Right forelimb (tissue), 1 donor: ENCODE measurements at regions not wholly inside any gene's neighbourhood (a gene's known extent, or its start where the extent isn't known, plus 50 kb on each side); places are given as distances from the start of the nearest gene placed in this dataset.

Experiments
- DNase-seq: peaks from one replicate; pipeline ENCODE4 v3.0.0-alpha.2; 2018

- no peak for DNase-seq
These were observed 347.8 kb downstream of the PTEN start for GRCh38 chr10:88211230-88211629.

GRCh38 chr10:88212069-88212468 lies 348.6 kb downstream of the PTEN start:
- DNase-seq = no peak

GRCh38 chr10:88213065-88213605 lies 349.7 kb downstream of the PTEN start:
- DNase-seq = no peak

DNA sequence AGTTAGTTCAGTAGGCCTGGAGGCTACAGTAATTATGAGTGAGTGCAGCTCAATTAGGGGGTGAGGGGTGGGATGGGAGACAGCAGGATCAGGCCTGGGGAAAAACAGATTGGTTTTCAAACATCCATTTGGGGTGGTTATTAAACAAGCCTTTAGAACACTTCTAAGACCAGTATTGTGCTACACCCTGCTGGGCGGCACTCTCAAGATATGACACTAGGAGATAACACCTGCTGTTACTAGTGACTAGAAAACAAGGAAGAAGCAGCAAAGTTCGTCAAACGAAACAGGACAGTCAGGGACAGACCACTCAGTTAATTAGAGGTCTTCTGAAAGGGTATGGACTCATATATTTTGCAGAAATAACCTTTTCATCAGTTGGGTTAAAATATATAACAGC lies 353.6 kb downstream of the PTEN start:
- no peak for DNase-seq

GRCh38 chr10:88218362-88218761 lies 354.9 kb downstream of the PTEN start:
- DNase-seq = no peak

DNA sequence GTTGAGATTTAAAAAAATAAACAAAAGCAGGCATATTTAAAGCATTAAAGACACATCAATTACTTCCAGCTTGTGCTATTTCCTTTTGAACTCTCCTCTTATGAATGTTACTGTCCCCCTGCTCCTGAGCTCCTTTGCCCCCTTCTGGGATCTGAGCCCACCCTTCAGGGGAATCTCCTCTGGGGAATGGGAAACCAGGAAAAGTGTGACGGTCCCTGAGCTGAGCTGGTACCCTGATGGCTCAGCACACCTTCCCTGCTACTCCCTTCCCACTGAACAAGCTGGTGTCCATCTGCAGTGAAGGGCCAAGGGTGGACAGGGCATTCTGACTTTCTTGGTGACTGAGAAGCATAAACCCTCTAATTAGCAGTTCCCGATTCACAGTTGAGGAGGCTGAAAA lies 356.3 kb downstream of the PTEN start:
- no peak for DNase-seq

DNA sequence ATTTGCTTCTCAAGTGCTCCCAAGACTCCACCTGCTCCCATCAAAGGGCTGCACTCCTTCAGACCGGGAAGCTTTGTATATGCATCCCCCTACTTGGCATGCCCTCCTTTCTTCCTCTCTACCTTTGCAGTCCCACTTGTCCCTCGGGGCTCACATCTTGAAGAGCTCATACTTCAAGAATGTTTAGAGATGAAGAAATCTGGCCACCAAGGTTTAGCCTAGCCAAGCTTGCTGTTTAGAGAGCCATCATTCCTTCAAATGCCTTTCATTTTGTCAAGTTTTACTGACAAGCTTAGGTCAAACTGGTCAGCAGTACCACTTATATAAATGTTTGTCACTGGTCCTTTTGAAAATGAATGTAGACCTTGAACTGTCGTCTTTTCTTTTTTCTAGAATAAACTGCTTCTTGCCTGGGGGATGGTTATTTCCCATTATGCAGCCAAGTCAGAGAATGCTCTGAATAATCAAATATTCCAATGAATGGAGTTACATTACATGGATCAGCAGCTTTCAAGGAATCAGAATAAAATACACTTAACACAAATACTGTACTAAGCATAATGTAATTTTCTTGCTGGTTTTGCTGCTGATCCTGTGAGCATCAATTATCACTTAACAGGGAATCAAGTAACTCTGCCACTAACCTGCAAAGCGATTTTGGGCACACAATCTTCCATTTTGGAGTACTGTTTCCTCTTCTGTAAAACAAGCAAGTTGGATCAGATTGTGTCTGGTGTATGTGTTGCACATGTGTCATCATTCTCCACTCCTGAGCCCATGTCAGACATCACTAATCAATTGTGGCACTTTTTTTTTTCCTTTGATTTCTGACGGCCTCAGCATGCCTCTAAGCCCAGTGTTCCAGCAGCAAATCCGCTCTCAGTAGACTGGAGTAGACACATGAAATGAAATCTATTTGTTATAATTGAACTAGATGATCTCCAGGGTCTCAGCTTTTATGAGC lies 357.9 kb downstream of the PTEN start:
- DNase-seq = no peak

DNA sequence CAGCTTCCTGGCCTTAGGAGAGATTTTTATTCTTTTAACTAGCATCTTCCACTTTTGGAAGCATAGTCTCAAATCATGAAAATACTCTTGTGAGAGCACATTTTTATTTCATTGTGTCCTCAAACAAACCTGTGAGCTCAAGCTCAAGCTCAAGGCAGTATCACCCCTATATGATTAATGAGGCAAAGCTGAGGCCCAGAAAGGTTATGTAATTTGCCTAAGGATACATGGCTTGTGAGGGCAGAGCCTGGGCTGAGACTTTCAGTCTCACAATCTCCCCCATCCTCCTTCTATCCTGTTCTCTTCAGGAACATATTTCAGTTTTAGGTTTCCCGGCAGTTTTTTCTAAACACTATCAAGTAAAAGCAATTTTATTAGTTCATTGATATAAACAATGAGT lies 359.5 kb downstream of the PTEN start:
- no peak for DNase-seq
